ENCODE measurements at regions not wholly inside any gene's neighbourhood (a gene's known extent, or its start where the extent isn't known, plus 50 kb on each side); places are given as distances from the start of the nearest gene placed in this dataset.

GRCh38 chr13:108435393-108436149 lies 166.1 kb downstream of the TNFSF13B start:
- H3K9ac ChIP-seq (ENCODE audit: low read depth, low read length), result no peak overlapping the region
- H3K27ac ChIP-seq (ENCODE audit: low read depth, low read length), result no peak overlapping the region
- H3K27me3 ChIP-seq (ENCODE audit: control insufficient read depth, insufficient read depth, low read length), result no peaks in the 10 kb centered on the region
- no peaks in the 10 kb centered on the region for H3K9me3 ChIP-seq (ENCODE audit: control insufficient read depth, insufficient read depth, low read length)
- H3K4me1 ChIP-seq (ENCODE audit: control insufficient read depth, insufficient read depth, low read length), result no peaks in the 10 kb centered on the region
- no peaks in the 10 kb centered on the region for H3K36me3 ChIP-seq (ENCODE audit: control insufficient read depth, insufficient read depth, low read length)
- no peak overlapping the region for H3K4me3 ChIP-seq (ENCODE audit: low read depth, low read length)

DNA sequence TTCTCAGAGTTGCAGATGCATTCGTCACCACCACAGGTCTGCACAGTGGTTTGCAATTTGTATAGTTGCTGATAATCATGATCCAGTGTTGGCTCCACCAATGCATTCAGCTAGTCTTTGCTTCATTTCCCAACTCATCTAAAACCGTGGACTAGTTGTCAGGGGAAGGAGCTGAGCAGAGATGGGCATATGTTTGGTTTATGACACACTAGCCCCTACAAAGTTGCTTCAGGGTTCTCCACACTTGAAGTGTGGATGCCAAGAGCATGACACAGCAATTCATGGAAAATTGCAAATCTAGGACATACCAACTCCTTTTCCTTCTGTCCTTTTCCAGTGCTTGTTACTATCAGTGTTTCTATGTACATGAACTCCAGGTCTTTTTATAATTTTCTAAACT lies 168.0 kb downstream of the TNFSF13B start:
- Histone ChIP-seq H3K4me1 (ENCODE audit: control insufficient read depth, insufficient read depth, low read length) (no peaks in the 10 kb centered on the region), H3K9ac (ENCODE audit: low read depth, low read length) (no peak overlapping the region), H3K4me3 (ENCODE audit: low read depth, low read length) (no peak overlapping the region), H3K27ac (ENCODE audit: low read depth, low read length) (no peak overlapping the region), H3K36me3 (ENCODE audit: control insufficient read depth, insufficient read depth, low read length) (no peaks in the 10 kb centered on the region), H3K9me3 (ENCODE audit: control insufficient read depth, insufficient read depth, low read length) (no peaks in the 10 kb centered on the region), H3K27me3 (ENCODE audit: control insufficient read depth, insufficient read depth, low read length) (no peaks in the 10 kb centered on the region)

- Histone ChIP-seq H3K9ac (ENCODE audit: low read depth, low read length) (no peak overlapping the region), H3K4me3 (ENCODE audit: low read depth, low read length) (no peak overlapping the region), H3K9me3 (ENCODE audit: control insufficient read depth, insufficient read depth, low read length) (no peaks in the 10 kb centered on the region), H3K27me3 (ENCODE audit: control insufficient read depth, insufficient read depth, low read length) (no peaks in the 10 kb centered on the region), H3K4me1 (ENCODE audit: control insufficient read depth, insufficient read depth, low read length) (no peaks in the 10 kb centered on the region), H3K36me3 (ENCODE audit: control insufficient read depth, insufficient read depth, low read length) (no peaks in the 10 kb centered on the region), H3K27ac (ENCODE audit: low read depth, low read length) (no peak overlapping the region)
These were observed 170.0 kb downstream of the TNFSF13B start for GRCh38 chr13:108439556-108439955.

GRCh38 chr13:108444448-108444847 lies 174.9 kb downstream of the TNFSF13B start:
- H3K36me3 ChIP-seq (ENCODE audit: control insufficient read depth, insufficient read depth, low read length), result no peaks in the 10 kb centered on the region
- H3K9ac ChIP-seq (ENCODE audit: low read depth, low read length), result no peak overlapping the region
- H3K9me3 ChIP-seq (ENCODE audit: control insufficient read depth, insufficient read depth, low read length), result no peaks in the 10 kb centered on the region
- H3K4me1 ChIP-seq (ENCODE audit: control insufficient read depth, insufficient read depth, low read length), result no peaks in the 10 kb centered on the region
- H3K4me3 ChIP-seq (ENCODE audit: low read depth, low read length), result no peak overlapping the region
- H3K27me3 ChIP-seq (ENCODE audit: control insufficient read depth, insufficient read depth, low read length), result no peaks in the 10 kb centered on the region
- no peak overlapping the region for H3K27ac ChIP-seq (ENCODE audit: low read depth, low read length)

DNA sequence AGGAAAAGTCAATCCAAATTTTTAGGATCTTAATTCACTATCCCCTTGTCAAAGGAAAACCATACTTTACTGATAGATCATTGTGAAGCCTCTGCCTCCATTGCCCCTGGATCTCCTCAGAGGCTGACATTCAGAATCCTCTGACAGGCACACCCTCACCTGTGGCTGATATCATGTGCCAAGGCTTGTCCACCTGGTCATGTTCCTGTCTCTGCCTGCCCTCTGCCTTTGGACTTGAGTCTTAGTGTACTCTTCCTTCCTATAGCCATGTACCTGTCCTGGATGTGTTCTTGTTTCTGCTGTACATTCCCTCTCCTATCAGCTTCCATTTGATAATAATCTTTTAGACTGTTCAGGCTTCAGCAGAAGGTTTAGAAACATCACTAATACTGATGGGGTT lies 179.4 kb downstream of the TNFSF13B start:
- H3K9ac ChIP-seq (ENCODE audit: low read depth, low read length), result no peak overlapping the region
- H3K4me1 ChIP-seq (ENCODE audit: control insufficient read depth, insufficient read depth, low read length), result no peaks in the 10 kb centered on the region
- H3K27me3 ChIP-seq (ENCODE audit: control insufficient read depth, insufficient read depth, low read length), result no peaks in the 10 kb centered on the region
- no peak overlapping the region for H3K4me3 ChIP-seq (ENCODE audit: low read depth, low read length)
- H3K36me3 ChIP-seq (ENCODE audit: control insufficient read depth, insufficient read depth, low read length), result no peaks in the 10 kb centered on the region
- H3K27ac ChIP-seq (ENCODE audit: low read depth, low read length), result no peak overlapping the region
- no peaks in the 10 kb centered on the region for H3K9me3 ChIP-seq (ENCODE audit: control insufficient read depth, insufficient read depth, low read length)

DNA sequence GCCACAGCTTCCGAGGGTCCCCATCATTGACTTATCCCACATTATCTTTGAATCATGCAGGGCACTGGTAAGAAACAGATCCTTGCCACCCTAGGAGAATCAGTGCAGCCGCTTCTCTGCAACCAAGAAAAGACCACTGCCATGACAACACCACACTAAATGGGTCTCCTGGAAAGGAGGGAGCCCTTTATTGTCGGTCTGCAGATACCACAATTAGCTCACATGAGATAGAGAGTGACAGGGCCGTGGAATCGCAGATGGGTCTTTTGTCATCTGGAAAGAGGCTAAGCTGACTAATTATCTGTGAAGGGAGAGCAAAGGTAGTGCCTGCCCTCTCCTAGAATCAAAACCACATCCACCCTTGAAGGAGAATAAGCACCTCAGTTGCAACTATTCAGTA lies 178.3 kb upstream of the MYO16 start:
- Histone ChIP-seq H3K27me3 (ENCODE audit: control insufficient read depth, insufficient read depth, low read length) (no peaks in the 10 kb centered on the region), H3K27ac (ENCODE audit: low read depth, low read length) (no peak overlapping the region), H3K4me3 (ENCODE audit: low read depth, low read length) (no peak overlapping the region), H3K36me3 (ENCODE audit: control insufficient read depth, insufficient read depth, low read length) (no peaks in the 10 kb centered on the region), H3K4me1 (ENCODE audit: control insufficient read depth, insufficient read depth, low read length) (no peaks in the 10 kb centered on the region), H3K9me3 (ENCODE audit: control insufficient read depth, insufficient read depth, low read length) (no peaks in the 10 kb centered on the region), H3K9ac (ENCODE audit: low read depth, low read length) (no peak overlapping the region)

DNA sequence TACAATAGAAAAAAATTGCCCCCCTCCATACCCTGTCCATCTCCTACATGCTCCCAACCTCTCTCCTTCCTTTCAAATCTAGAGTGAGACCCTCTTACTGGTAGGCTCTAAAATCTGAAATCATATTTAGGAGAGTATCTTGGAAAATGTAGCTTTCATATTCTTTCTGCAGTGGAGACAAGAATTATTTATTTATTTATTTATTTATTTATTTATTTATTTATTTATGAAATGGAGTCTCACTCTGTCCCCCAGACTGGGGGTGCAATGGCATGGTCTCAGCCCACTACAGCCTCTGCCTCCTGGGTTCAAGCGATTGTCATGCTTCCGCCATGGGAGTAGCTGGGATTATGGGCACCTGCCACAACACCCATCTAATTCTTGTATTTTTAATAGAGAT lies 174.1 kb upstream of the MYO16 start:
- no peak overlapping the region for H3K27ac ChIP-seq (ENCODE audit: low read depth, low read length)
- H3K9me3 ChIP-seq (ENCODE audit: control insufficient read depth, insufficient read depth, low read length), result no peaks in the 10 kb centered on the region
- H3K36me3 ChIP-seq (ENCODE audit: control insufficient read depth, insufficient read depth, low read length), result no peaks in the 10 kb centered on the region
- H3K4me1 ChIP-seq (ENCODE audit: control insufficient read depth, insufficient read depth, low read length), result no peaks in the 10 kb centered on the region
- H3K4me3 ChIP-seq (ENCODE audit: low read depth, low read length), result no peak overlapping the region
- H3K27me3 ChIP-seq (ENCODE audit: control insufficient read depth, insufficient read depth, low read length), result no peaks in the 10 kb centered on the region
- no peak overlapping the region for H3K9ac ChIP-seq (ENCODE audit: low read depth, low read length)

DNA sequence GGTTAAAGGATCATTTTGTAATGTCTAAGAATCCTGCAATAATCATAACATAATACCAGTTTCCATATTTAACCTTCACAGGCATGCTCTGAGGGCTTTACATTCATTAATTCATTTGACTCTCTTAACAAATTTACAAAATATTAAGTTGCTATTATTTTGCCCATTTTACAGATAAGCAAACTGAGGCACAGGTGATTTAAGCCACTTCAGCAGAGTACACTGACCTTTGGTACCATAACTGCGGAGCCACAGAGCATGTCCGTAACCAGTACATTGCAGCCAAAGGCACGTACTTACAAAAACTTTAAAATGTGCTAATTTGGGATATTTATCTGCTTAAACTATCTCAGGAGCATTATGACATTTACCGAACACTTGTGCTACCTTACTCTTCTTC lies 169.4 kb upstream of the MYO16 start:
- Histone ChIP-seq H3K27ac (ENCODE audit: low read depth, low read length) (no peak overlapping the region), H3K36me3 (ENCODE audit: control insufficient read depth, insufficient read depth, low read length) (no peaks in the 10 kb centered on the region), H3K4me1 (ENCODE audit: control insufficient read depth, insufficient read depth, low read length) (no peaks in the 10 kb centered on the region), H3K27me3 (ENCODE audit: control insufficient read depth, insufficient read depth, low read length) (no peaks in the 10 kb centered on the region), H3K4me3 (ENCODE audit: low read depth, low read length) (no peak overlapping the region), H3K9me3 (ENCODE audit: control insufficient read depth, insufficient read depth, low read length) (no peaks in the 10 kb centered on the region), H3K9ac (ENCODE audit: low read depth, low read length) (no peak overlapping the region)

- Histone ChIP-seq H3K9me3 (ENCODE audit: control insufficient read depth, insufficient read depth, low read length) (no peaks in the 10 kb centered on the region), H3K27me3 (ENCODE audit: control insufficient read depth, insufficient read depth, low read length) (no peaks in the 10 kb centered on the region), H3K4me1 (ENCODE audit: control insufficient read depth, insufficient read depth, low read length) (no peaks in the 10 kb centered on the region), H3K9ac (ENCODE audit: low read depth, low read length) (no peak overlapping the region), H3K36me3 (ENCODE audit: control insufficient read depth, insufficient read depth, low read length) (no peaks in the 10 kb centered on the region), H3K4me3 (ENCODE audit: low read depth, low read length) (no peak overlapping the region), H3K27ac (ENCODE audit: low read depth, low read length) (no peak overlapping the region)
These were observed 168.7 kb upstream of the MYO16 start for GRCh38 chr13:108460746-108461145.

GRCh38 chr13:108463340-108463739 lies 166.1 kb upstream of the MYO16 start:
- no peaks in the 10 kb centered on the region for H3K9me3 ChIP-seq (ENCODE audit: control insufficient read depth, insufficient read depth, low read length)
- H3K9ac ChIP-seq (ENCODE audit: low read depth, low read length), result no peak overlapping the region
- no peak overlapping the region for H3K27ac ChIP-seq (ENCODE audit: low read depth, low read length)

DNA sequence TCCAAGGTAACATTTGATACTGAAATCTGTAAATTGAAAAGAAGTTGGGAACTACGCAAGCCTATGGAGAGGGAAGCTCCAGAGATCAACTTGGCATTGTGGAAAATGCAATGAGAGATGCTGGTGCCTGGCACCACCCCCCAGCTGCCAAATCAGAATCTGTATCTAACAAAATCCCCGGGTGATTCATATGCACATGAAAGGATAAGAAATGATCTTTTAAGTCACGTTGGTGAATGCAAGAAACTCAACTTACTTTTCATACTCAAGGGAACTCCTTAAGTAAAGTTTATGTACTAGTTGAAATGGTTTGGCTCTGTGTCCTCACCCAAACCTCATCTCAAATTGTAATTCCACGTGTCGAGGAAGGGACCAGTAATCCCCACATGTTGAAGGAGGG lies 158.5 kb upstream of the MYO16 start:
- Histone ChIP-seq H3K36me3 (ENCODE audit: control insufficient read depth, insufficient read depth, low read length) (no peaks in the 10 kb centered on the region), H3K27me3 (ENCODE audit: control insufficient read depth, insufficient read depth, low read length) (no peaks in the 10 kb centered on the region), H3K4me1 (ENCODE audit: control insufficient read depth, insufficient read depth, low read length) (no peaks in the 10 kb centered on the region), H3K9ac (ENCODE audit: low read depth, low read length) (no peak overlapping the region), H3K9me3 (ENCODE audit: control insufficient read depth, insufficient read depth, low read length) (0 out of 2 replicates have a peak, but pooled peaks cover 4% of the 10 kb centered on the region), H3K27ac (ENCODE audit: low read depth, low read length) (no peak overlapping the region), H3K4me3 (ENCODE audit: low read depth, low read length) (no peak overlapping the region)

More at GRCh38 chr13:108463340-108463739, 166.1 kb upstream of the MYO16 start:
- H3K4me3 ChIP-seq (ENCODE audit: low read depth, low read length), result no peak overlapping the region
- no peaks in the 10 kb centered on the region for H3K36me3 ChIP-seq (ENCODE audit: control insufficient read depth, insufficient read depth, low read length)
- no peaks in the 10 kb centered on the region for H3K4me1 ChIP-seq (ENCODE audit: control insufficient read depth, insufficient read depth, low read length)
- H3K27me3 ChIP-seq (ENCODE audit: control insufficient read depth, insufficient read depth, low read length), result no peaks in the 10 kb centered on the region

Data from HUES48 (cell line).